T-helper 2 cell (primary cell): ENCODE measurements at regions not wholly inside any gene's neighbourhood (a gene's known extent, or its start where the extent isn't known, plus 50 kb on each side); places are given as distances from the start of the nearest gene placed in this dataset.
"Not testable (repeated sequence)": the region's sequence is repeated elsewhere in the genome, so short reads cannot be mapped to it uniquely, and the experiment has no call there.

Source experiments
- DNase-seq, 5 experiments: peaks; one replicate each; pipeline versions ENCODE4 v3.0.0 to v3.0.0-alpha.2; 2012 to 2022

DNA sequence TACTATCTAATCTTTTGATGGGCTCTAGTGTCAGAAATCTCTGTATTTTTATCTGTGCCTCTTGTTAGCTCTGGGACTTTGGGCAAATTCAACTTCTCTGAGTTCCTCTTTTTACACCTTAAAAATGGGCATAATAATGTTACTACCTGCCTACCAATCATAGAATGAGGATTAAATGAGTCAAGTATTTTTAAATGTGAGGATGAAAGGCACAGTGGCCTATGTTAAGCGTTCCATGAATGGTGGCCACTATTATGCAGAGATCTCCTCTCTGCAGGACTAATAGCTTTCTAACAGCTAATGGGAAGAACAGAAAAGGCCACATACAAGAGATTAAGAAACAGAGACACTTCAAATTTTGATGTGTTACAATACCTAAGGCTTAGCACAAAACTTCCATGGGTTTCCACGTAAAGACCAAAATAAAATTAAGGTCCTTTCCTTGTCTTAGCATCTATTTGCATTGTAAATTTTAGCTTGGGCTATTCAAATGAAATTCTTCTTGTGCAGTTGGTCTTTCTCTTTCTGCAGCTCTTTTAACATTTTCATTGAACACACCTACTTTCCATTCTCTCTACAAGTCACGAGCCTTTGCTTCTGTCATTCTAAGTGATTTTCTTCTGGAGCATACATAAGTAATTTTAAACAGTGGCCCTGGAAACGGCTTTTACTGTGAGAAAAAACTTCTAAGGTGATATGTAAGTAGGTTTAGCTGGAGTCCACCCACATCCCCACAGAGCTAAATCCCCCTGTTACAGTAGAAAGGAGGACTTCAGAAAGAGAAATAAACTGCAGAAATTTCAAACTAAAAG lies 117.9 kb upstream of the MED14 start:
- no peak for DNase-seq

- no peak for DNase-seq
Observed at GRCh38 chrX:40853816-40854123, 118.4 kb upstream of the MED14 start.

- DNase-seq, result no peak
Observed at GRCh38 chrX:40854242-40854641, 118.9 kb upstream of the MED14 start.

DNA sequence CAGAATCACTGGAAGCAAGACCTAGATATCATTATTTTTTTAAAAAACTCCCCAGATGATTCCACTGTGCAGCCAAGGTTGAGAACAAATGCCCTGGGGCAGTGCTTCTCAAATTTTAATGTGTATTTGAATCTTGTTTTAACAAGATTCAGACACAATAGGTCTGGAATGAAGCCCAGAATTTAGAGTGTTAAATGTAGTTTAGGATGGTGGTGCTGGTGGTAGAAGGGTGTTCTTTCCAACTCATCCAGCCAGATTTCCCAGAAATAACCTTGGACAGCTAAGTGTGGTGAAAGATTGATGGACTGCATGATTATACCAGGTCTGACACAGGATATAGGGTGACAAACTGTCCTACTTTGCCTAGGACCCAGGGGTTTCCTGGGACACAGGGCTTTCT lies 120.1 kb upstream of the MED14 start:
- DNase-seq, result no peak

DNA sequence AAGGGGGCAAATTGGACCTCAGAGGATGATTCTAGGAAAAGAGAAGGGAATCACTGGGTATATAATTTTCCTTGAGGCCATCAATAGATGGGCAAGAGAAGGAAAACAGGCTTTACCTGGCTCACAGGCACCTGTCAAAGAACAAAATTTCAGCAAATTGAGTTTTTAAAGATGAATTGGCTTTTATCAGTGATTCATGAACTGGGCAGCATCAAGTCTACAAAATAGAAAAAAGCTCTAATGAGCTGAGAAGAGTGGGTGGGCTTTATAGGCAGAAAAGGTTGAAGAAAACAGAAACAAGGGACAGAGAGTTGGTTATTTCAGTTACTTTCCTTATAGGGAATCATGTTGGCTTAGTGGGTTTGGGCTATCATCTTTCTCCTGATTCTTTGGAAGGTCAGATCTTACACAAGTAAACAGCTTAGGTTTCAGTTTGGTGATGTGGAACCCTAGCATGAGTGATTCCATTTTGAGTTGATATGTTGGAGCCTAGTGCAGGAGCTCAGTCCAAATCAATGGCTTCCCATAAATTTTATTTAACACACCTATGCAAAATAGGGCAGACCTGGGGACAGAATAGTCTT lies 120.7 kb upstream of the MED14 start:
- DNase-seq, result no peak

- DNase-seq, result not testable (repeated sequence)
Observed at GRCh38 chrX:40861952-40862554, 126.7 kb upstream of the MED14 start.

DNA sequence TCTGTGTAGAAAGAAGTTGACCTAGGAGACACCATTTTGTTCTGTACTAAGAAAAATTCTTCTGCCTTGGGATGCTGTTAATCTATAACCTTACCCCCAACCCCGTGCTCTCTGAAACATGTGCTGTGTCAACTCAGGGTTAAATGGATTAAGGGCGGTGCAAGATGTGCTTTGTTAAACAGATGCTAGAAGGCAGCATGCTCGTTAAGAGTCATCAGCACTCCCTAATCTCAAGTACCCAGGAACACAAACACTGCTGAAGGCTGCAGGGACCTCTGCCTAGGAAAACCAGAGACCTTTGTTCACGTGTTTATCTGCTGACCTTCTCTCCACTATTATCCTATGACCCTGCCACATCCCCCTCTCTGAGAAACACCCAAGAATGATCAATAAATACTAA lies 127.9 kb upstream of the MED14 start:
- DNase-seq, result not testable (repeated sequence)

DNA sequence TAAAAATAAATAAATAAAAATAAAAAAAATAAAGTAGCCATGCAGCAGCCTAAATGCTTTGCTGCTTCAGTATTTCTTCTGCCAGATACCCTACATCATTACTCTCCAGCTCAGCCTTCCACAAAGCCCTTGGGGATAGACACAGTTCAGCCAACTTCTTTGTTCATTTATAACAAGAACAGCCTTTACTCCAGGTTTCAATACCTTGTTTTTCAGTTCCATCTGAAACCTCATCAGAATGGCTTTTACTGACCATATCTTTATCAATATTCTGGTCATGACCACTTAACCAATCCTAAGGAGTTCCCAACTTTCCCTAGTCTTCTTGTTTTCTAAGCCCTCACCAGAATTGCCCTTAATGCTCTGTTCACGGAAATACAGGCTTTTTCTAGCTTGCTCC lies 128.3 kb upstream of the MED14 start:
- DNase-seq, result no peak

GRCh38 chrX:40864972-40865371 lies 129.6 kb upstream of the MED14 start:
- no peak for DNase-seq

DNA sequence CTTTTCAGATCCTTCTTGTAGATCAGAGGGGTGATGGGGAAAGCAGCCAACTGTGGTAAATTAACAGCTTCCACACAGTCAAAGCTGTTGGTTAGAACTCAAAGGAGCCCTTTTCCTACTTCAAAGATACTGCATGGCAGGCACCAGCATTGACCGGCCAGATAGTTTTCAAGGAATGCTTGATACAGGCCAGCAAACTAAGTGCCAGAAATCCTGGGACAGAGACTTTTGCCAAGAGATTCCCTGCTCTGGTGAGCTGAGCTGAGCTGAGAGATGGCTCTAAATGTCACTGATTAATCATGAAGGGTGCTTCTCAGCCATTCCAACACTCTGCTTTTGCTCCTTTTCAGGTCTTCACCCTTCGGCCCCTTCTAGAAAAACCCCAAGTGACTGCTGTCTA lies 131.6 kb upstream of the MED14 start:
- DNase-seq, result no peak

DNA sequence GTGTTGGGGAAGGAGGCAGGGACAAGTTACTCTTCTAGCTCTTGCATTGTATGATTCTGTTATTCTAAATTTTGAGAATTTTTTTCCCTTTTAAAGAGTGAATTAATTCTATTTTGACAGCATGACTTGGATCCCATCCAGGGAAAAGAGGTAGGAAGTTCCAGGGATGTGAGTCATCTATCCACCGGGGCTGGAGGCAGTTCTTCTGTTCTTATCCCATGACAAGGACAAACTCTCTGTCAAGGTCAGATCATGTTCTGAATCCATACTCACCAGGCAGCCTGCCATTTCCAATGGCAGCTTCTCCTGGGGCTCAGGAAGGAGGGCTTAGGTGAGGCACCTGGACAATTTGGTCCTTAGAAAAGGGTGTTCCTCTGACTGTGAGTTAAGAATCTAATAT lies 132.0 kb upstream of the MED14 start:
- no peak for DNase-seq

GRCh38 chrX:40868868-40869267 lies 133.5 kb upstream of the MED14 start:
- DNase-seq, result no peak

GRCh38 chrX:40870982-40871381 lies 135.6 kb upstream of the MED14 start:
- not testable (repeated sequence) for DNase-seq

- DNase-seq, result no peak
Observed at GRCh38 chrX:40871385-40872082, 136.2 kb upstream of the MED14 start.

DNA sequence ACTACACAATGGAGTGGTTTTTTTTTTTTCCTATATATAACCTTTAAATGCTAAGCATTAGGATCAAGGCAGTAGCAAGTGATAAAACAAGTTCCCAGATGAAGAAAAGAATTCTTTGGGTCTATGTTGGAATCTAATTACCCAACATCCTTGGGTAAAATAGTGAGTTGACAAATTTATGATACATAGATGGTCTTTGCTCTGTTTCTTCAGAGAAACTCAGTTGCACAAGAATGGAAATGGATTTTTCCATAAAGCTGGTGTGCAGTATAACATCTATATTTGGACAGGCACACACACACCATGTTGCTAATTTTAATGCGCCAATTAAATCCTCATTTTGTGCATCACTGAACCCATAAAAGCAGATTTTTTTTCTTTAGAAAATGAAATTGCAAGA lies 137.0 kb upstream of the MED14 start:
- no peak for DNase-seq

GRCh38 chrX:40875476-40875875 lies 140.1 kb upstream of the MED14 start:
- no peak for DNase-seq

- DNase-seq, result peak in 2 of 5 experiments; percentile 0 to 50
Observed at GRCh38 chrX:40877887-40878286, 142.5 kb upstream of the MED14 start.

DNA sequence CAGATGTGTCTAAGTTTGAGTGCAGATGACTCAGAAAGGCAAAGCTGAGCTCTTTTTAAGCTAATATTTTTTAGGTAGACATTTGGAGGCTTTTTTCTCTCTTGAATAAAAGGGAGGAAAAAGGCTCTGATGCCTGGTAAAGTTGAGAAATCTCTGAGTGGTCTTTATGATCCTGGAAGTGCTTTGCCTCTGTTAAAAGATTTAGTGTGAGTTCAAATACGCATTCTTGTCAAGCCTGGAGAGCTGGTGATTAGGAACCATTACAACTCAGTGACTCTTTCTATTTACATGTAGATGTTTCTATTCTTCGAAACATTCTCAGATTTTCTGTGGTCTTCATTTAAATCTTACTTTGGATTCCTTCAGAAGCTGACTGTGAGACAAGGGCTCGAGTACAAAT lies 143.4 kb upstream of the MED14 start:
- no peak for DNase-seq

GRCh38 chrX:40879172-40879571 lies 143.8 kb upstream of the MED14 start:
- DNase-seq, result not testable (repeated sequence)

DNA sequence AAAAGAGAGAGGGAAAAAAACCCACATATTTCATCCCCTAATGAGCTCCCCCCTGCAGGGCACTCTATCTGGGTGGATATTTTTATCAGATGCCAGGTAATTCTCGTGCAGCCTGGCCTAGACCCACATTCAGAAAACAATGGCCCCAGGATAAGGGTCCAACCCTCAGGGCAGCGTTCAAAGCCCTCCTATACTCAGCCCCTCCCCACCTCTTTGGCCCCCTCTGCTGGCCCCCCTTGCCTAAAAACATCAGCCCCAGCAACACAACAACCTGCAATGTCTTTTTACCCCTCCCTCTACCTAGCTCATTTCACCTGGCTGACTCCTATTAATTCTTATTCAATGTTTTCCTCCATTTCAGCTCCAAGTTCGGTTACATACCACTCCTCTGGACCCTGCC lies 145.4 kb upstream of the MED14 start:
- no peak for DNase-seq

DNA sequence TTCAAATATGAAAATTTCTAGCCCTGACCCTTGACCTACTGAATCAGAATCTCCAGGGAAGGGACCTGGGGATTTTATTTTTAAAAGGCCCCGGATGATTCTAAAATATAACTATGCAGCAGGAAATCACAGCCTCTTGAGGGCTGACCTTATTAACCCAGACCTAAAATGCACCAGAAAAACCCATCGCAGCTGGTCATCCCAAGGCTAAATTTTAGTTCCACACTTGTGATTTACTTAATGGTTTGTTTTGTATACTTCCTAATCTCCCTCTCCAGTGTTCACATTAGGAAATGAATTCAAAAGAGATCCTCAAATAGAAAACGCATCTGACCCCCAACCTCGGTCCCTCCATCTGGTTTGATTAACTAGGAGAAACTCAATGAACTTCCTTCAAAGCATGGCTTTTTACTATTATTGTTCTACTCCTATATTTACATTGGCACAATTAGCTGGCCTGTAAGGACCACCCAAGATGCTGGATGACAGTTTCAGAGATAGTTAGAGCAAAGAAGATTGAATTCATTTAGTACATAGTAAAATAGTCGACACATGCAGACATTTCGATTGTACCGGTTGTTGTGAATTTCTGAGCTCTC lies 147.8 kb upstream of the MED14 start:
- DNase-seq, result no peak

- no peak for DNase-seq
Observed at GRCh38 chrX:40885989-40886388, 150.6 kb upstream of the MED14 start.

DNA sequence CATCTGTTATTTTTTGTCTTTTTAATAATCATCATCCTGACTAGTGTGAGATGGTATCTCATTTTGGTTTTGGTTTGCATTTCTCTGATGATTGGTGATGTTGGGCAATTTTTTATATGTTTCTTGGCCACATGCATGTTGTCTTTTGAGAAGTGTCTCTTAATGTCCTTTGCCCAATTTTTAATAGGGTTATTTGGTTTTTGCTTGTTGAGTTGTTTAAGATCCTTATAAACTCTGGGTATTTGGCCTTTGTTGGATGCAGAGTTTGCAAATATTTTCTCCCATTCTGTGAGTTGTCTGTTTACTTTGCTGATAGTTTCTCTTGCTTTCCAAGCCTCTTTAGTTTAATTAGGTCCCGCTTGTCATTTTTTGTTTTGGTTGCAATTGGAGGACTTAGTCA lies 152.1 kb upstream of the MED14 start:
- DNase-seq, result no peak
